ENCODE measurements at regions not wholly inside any gene's neighbourhood (a gene's known extent, or its start where the extent isn't known, plus 50 kb on each side); places are given as distances from the start of the nearest gene placed in this dataset.

GRCh38 chr15:95953032-95953431 is 377.5 kb upstream of the NR2F2 start:
- no peak for TF ChIP-seq JUND (IDR thresholded peaks at IDR 0.05)
- TF ChIP-seq CTCF (IDR thresholded peaks at IDR 0.05), result no peak
- no peak for TF ChIP-seq GABPA (IDR thresholded peaks at IDR 0.05; ENCODE audit: low read depth)
- no peak for TF ChIP-seq TEAD4 (IDR thresholded peaks at IDR 0.05; ENCODE audit: borderline replicate concordance, insufficient read depth)
- TF ChIP-seq EZH2phosphoT487 (IDR thresholded peaks at IDR 0.05; ENCODE audit: borderline replicate concordance, low read depth), result no peak
